Small intestine (tissue), 7 donors: ENCODE measurements at regions not wholly inside any gene's neighbourhood (a gene's known extent, or its start where the extent isn't known, plus 50 kb on each side); places are given as distances from the start of the nearest gene placed in this dataset.

ENCODE experiments used
- DNase-seq, 2 donors: peaks; one replicate each; pipeline versions ENCODE4 v3.0.0 to v3.0.0-alpha.2; 2013
- FAIRE-seq: peaks from 2 replicates; lab custom pipeline; 2012; peaks lifted over from hg19 to GRCh38; lab: Jason Lieb, UNC
- H3K27ac ChIP-seq, 3 donors: one replicate each; pipeline ENCODE4 v1.5.1; 2013; ENCODE audit warnings: low read length in 2 of 3, mild to moderate bottlenecking in 2 of 3, control low read depth in 1 of 3, inconsistent platforms in 1 of 3, low read depth in 1 of 3, moderate library complexity in 1 of 3
- H3K27me3 ChIP-seq, 3 donors: one replicate each; pipeline ENCODE4 v1.6.1; 2013; ENCODE audit warnings: low read length in 3 of 3, inconsistent platforms in 1 of 3; ENCODE audit not compliant: control insufficient read depth in 3 of 3, insufficient read depth in 3 of 3
- H3K36me3 ChIP-seq, 3 donors: one replicate each; pipeline ENCODE4 v1.6.1; 2013; ENCODE audit warnings: low read length in 3 of 3, inconsistent platforms in 1 of 3, low read depth in 1 of 3, mild to moderate bottlenecking in 1 of 3, moderate library complexity in 1 of 3; ENCODE audit not compliant: control insufficient read depth in 3 of 3, insufficient read depth in 2 of 3
- H3K4me1 ChIP-seq, 3 donors: one replicate each; pipeline ENCODE4 v1.6.1; 2013; ENCODE audit warnings: low read length in 2 of 3, inconsistent platforms in 1 of 3, low read depth in 1 of 3, mild to moderate bottlenecking in 1 of 3, moderate library complexity in 1 of 3; ENCODE audit not compliant: control insufficient read depth in 3 of 3, insufficient read depth in 2 of 3
- H3K4me3 ChIP-seq, 3 donors: one replicate each; pipeline ENCODE4 v1.5.1; 2013; ENCODE audit warnings: low read length in 3 of 3, control low read depth in 1 of 3, inconsistent platforms in 1 of 3, low read depth in 1 of 3, mild to moderate bottlenecking in 1 of 3, moderate library complexity in 1 of 3
- H3K9me3 ChIP-seq, 2 donors: one replicate each; pipeline ENCODE4 v1.6.1; 2013; ENCODE audit warnings: low read depth in 1 of 2, low read length in 1 of 2; ENCODE audit not compliant: control insufficient read depth in 2 of 2, insufficient read depth in 1 of 2
- WGBS, 3 donors: extraction: QIAGEN DNeasy Blood & Tissue Kit; methylation state at CpG; one replicate each; pipeline ENCODE4 v1.1.7; 2013; 5-methylcytosine and 5-hydroxymethylcytosine counted together
- donor health status: healthy with polysubstance abuse.
- donor health status: control.
- donor health status: control.
- donor health status: Bipolar disorder and iron deficiency.
- donor health status: healthy.

DNA sequence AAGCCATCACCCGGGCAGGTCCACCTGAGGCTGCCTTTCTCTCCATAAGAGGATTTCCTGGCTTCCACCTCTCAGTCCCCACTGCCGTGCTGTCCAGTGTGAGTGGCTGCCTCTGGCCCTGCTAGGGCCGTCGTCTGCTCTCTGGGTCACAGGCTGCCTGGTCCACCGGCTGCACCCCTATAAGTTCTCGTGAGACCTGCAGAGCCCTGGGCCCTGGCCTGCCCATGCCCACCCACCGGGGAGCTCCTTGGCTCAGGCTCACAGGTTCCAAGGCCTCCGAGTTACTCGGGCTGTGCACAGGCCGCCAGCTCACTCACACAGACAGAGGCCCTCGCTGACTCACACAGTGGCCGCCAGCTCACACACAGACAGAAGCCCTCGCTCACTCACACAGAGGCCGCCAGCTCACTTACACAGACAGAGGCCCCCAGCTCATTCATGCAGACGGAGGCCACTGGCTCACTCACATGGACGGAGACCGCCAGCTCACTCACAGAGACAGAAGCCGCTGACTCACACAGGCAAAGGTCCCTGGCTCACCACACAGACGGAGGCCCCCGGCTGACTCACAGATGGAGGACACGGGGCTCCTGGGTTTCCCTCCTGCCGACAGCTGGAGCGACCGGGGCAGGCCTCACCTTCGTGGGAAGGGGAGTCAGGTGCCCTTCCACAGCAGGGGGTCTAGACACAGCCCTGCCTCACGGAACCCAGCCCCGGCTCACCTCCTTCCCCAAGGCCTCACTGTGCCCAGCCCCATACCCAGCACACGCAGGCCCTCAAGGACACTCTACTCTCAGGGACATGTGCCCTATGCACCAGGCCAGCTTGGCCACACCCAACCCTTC lies 334.1 kb upstream of the MYT1L start:
- peak in 1 of 2 donors; percentile 54 for DNase-seq
- WGBS, 3 donors: 79 to 86% (median 84%) methylated on average over 27 to 28 of the region's 28 CpGs

GRCh38 chr2:2663401-2664036 lies 332.4 kb upstream of the MYT1L start:
- no peak for DNase-seq
- H3K9me3 ChIP-seq: peaks cover 0 to 10% of the 10 kb centered on the region in 2 donors
- 73 to 78% (median 77%) methylated on average over 23 of the region's 23 CpGs for WGBS, 3 donors
- H3K4me1 ChIP-seq: no peaks in the 10 kb centered on the region
- H3K27me3 ChIP-seq: peaks cover 0 to 3% (median 0%) of the 10 kb centered on the region in 3 donors
- no peaks in the 10 kb centered on the region for H3K36me3 ChIP-seq
- no peak overlapping the region for H3K27ac ChIP-seq
- H3K4me3 ChIP-seq: no peak overlapping the region
- no peak for FAIRE-seq

More for the DNA sequence above, 334.1 kb upstream of the MYT1L start:
- no peak for FAIRE-seq
- Histone ChIP-seq H3K4me3 (no peak overlapping the region), H3K27ac (no peak overlapping the region), H3K9me3 (no peaks in the 10 kb centered on the region), H3K27me3 (peaks cover 0 to 3% (median 0%) of the 10 kb centered on the region in 3 donors), H3K36me3 (no peaks in the 10 kb centered on the region), H3K4me1 (no peaks in the 10 kb centered on the region)

- FAIRE-seq: no peak
Observed at GRCh38 chr2:2662847-2663356, 331.8 kb upstream of the MYT1L start.

GRCh38 chr2:2662037-2662846 lies 331.2 kb upstream of the MYT1L start:
- 28 to 61% (median 55%) methylated on average over 18 of the region's 18 CpGs for WGBS, 3 donors

More at GRCh38 chr2:2662847-2663356, 331.8 kb upstream of the MYT1L start:
- Histone ChIP-seq H3K4me3 (no peak overlapping the region), H3K27ac (no peak overlapping the region), H3K36me3 (no peaks in the 10 kb centered on the region), H3K27me3 (peaks cover 0 to 3% (median 0%) of the 10 kb centered on the region in 3 donors), H3K9me3 (peaks cover 0 to 10% of the 10 kb centered on the region in 2 donors), H3K4me1 (no peaks in the 10 kb centered on the region)
- 29 to 57% (median 53%) methylated on average over 9 of the region's 9 CpGs for WGBS, 3 donors
- no peak for DNase-seq

DNA sequence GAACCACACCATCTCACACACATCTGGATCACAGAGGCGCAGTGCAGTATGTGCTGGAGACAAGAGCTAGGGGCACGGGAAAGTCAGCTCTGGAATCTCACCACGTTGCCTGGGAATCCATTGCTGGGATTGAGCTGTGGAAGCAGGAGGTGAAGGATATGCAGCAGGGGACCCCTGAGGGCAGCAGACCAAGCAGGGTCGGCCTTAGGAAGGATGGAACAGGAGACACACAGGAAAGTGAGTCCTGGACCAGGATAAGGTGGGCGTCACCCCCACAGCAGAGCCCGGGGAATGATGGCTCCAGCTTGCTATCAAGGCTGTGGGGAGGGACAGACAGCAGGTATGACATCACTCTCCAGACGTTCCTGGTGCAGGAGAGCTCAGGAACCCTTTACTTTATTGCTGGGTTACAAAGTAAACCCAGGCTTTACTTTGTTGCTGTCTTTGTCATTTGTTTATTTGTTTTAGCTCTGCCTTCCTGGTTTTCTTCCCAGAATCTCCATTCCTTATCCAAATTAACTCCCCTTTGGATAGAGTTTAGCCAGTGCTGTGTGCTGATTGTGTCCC lies 329.8 kb upstream of the MYT1L start:
- peaks cover 0 to 10% of the 10 kb centered on the region in 2 donors for H3K9me3 ChIP-seq
- no peak for FAIRE-seq
- WGBS, 3 donors: 68 to 74% (median 72%) methylated on average over 7 of the region's 7 CpGs
- DNase-seq: no peak
- no peaks in the 10 kb centered on the region for H3K36me3 ChIP-seq
- H3K4me3 ChIP-seq: no peak overlapping the region
- peaks cover 0 to 3% (median 0%) of the 10 kb centered on the region in 3 donors for H3K27me3 ChIP-seq
- no peaks in the 10 kb centered on the region for H3K4me1 ChIP-seq
- no peak overlapping the region for H3K27ac ChIP-seq

More at GRCh38 chr2:2662037-2662846, 331.2 kb upstream of the MYT1L start:
- Histone ChIP-seq H3K4me1 (no peaks in the 10 kb centered on the region), H3K27ac (no peak overlapping the region), H3K4me3 (no peak overlapping the region), H3K9me3 (peaks cover 0 to 10% of the 10 kb centered on the region in 2 donors), H3K27me3 (peaks cover 0 to 3% (median 0%) of the 10 kb centered on the region in 3 donors), H3K36me3 (no peaks in the 10 kb centered on the region)
- FAIRE-seq (no peak), DNase-seq (no peak)

- Histone ChIP-seq H3K27me3 (peaks cover 0 to under 1% (median 0%) of the 10 kb centered on the region in 3 donors), H3K27ac (no peak overlapping the region), H3K9me3 (peaks cover 0 to 10% of the 10 kb centered on the region in 2 donors), H3K4me3 (no peak overlapping the region), H3K4me1 (no peaks in the 10 kb centered on the region), H3K36me3 (no peaks in the 10 kb centered on the region)
- FAIRE-seq: no peak
- WGBS, 3 donors: 65 to 76% (median 71%) methylated on average over 15 of the region's 15 CpGs
- DNase-seq: no peak
Observed at GRCh38 chr2:2657121-2657962, 326.3 kb upstream of the MYT1L start.

DNA sequence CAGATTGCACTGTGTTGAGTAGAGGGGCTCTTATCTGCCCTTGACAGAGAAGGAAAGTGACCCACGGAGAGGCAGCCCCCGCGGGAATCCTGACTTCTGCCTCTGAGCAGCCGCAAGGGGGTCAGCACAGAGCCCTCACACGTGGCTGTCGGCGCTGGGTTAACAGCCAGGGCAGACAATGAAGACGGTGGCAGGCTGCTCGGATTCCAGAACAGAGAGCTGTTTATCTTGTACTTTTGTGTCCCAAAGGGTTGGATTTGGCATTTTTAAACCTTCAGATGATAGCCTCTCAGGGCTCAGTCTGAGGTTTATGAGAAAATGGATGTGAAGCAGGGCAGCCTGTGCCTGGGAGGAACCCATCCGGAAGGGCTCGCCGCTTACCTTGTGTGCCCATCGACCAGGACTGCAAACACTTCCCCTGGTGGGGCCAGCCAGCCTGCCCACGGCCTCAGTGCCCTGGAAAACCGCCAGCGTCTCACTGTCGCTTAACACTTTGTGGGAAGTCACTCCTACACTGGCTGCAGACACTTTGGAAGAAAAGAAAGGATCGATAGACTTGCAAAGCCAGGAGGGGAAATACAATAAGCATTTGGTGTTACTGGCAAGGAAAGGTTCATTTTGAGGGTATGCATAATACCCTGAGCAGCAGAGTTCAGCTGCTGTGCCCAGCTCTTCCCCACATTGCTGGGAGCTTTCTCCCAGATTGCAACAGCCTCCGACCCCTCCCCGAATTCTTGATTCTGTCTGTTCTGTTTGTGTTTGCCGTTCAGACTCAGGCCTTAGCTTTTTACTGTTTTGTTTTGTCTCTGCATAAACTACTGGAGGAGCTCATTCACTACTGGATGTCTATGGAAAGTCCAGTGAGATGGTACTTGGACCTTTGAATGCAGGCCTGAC lies 325.3 kb upstream of the MYT1L start:
- DNase-seq (no peak), FAIRE-seq (no peak)

More for the DNA sequence above, 325.3 kb upstream of the MYT1L start:
- H3K27ac ChIP-seq: no peak overlapping the region
- H3K27me3 ChIP-seq: no peaks in the 10 kb centered on the region
- H3K4me1 ChIP-seq: no peaks in the 10 kb centered on the region
- 39 to 73% (median 62%) methylated on average over 21 of the region's 21 CpGs for WGBS, 3 donors
- no peak overlapping the region for H3K4me3 ChIP-seq
- no peaks in the 10 kb centered on the region for H3K36me3 ChIP-seq
- peaks cover 0 to 10% of the 10 kb centered on the region in 2 donors for H3K9me3 ChIP-seq
